ENCODE measurements at regions not wholly inside any gene's neighbourhood (a gene's known extent, or its start where the extent isn't known, plus 50 kb on each side); places are given as distances from the start of the nearest gene placed in this dataset.

DNA sequence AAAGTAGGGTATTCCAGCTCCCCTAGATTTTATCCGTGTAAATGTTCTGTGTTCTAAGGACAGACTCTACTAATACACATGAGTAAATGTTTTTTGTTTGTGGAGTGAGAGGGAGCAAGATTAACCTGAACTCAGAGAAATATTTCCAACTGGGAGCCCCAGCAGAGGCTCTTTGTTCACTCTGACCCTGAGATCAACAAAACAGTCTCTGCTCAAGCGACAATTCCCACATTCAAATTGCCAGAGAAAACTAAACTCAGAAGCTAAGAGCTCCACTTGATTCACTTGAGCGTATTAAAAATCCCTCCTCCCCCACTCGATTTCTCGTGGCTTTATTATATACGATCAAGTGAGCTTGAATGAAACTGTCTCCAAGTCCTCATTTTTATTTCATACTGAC lies 413.9 kb upstream of the JARID2 start:
- no peak overlapping the region for H3K4me3 ChIP-seq (replicated peaks in 1 of 3; ENCODE audit: insufficient read depth in 1 of 3, low read depth in 2 of 3, low read length in 3 of 3)
- no peak overlapping the region for H3K4me2 ChIP-seq (ENCODE audit: low read depth, low read length)
- H3K36me3 ChIP-seq (replicated peaks in 1 of 2; ENCODE audit: control insufficient read depth in 1 of 2, insufficient read depth in 2 of 2, low read length in 2 of 2), result no peaks in the 10 kb centered on the region
- H3K9ac ChIP-seq (ENCODE audit: insufficient read depth, low read depth, low read length), result no peak overlapping the region
- H3K27ac ChIP-seq (ENCODE audit: extremely low read length, insufficient read depth, low read length), result no peak overlapping the region
- BruUV-seq (replicated peaks), result no TSS peak
- H4K20me1 ChIP-seq (ENCODE audit: insufficient read depth, low read length), result no peaks in the 10 kb centered on the region
- H3K4me1 ChIP-seq (ENCODE audit: insufficient read depth, low read length), result no peaks in the 10 kb centered on the region
- DNase-seq (ENCODE audit: low spot score), result no peak
- peaks cover 0 to 5% of the 10 kb centered on the region in 2 experiments; a peak in 2 of 5 replicates for H3K27me3 ChIP-seq (ENCODE audit: control insufficient read depth in 1 of 2, insufficient read depth in 2 of 2, low read length in 2 of 2)
- ChIA-PET CTCF (ENCODE audit: low intra/inter-chr PET ratio, low total read pairs) (no interaction called here), POLR2A (no interaction called here)
- no peak for ATAC-seq
- H2AFZ ChIP-seq (ENCODE audit: low read length), result no peak overlapping the region
- intact Hi-C loops (cut with micrococcal nuclease; ENCODE audit: unreplicated experiment), result no loop called here
- WGBS (ENCODE audit: low lambda C conversion rate), result 22% methylated on average over 6 of the region's 6 CpGs
- H3K79me2 ChIP-seq (ENCODE audit: insufficient read depth, low read length), result no peaks in the 10 kb centered on the region
- H3K9me3 ChIP-seq (ENCODE audit: low read length), result no peaks in the 10 kb centered on the region
- no peak for FAIRE-seq
- in situ Hi-C loops (cut with HindIII; ENCODE audit: extremely low pct_ligation_motif_present, low pct_unique_long_range_greater_than_20kb), result no loop called here
- no peak for TF ChIP-seq ZNF431 (CRISPR knock-in tag; IDR thresholded peaks at IDR 0.05; ENCODE audit: borderline replicate concordance, low read depth)
- no peak for TF ChIP-seq KLF9 (CRISPR knock-in tag; IDR thresholded peaks at IDR 0.05; ENCODE audit: low read depth)
- TF ChIP-seq, protein P1, sequence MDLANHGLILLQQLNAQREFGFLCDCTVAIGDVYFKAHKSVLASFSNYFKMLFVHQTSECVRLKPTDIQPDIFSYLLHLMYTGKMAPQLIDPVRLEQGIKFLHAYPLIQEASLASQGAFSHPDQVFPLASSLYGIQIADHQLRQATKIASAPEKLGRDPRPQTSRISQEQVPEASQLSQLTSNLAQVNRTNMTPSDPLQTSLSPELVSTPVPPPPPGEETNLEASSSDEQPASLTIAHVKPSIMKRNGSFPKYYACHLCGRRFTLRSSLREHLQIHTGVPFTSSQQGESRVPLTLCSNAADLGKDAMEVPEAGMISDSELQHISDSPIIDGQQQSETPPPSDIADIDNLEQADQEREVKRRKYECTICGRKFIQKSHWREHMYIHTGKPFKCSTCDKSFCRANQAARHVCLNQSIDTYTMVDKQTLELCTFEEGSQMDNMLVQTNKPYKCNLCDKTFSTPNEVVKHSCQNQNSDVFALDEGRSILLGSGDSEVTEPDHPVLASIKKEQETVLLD (CRISPR knock-in tag; IDR thresholded peaks at IDR 0.05; ENCODE audit: low read depth), result no peak
- TF ChIP-seq HNRNPUL1 (IDR thresholded peaks at IDR 0.05; ENCODE audit: low read depth, low read length), result no peak
- TF ChIP-seq, protein P2, sequence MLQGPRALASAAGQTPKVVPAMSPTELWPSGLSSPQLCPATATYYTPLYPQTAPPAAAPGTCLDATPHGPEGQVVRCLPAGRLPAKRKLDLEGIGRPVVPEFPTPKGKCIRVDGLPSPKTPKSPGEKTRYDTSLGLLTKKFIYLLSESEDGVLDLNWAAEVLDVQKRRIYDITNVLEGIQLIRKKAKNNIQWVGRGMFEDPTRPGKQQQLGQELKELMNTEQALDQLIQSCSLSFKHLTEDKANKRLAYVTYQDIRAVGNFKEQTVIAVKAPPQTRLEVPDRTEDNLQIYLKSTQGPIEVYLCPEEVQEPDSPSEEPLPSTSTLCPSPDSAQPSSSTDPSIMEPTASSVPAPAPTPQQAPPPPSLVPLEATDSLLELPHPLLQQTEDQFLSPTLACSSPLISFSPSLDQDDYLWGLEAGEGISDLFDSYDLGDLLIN (CRISPR knock-in tag; IDR thresholded peaks at IDR 0.05; ENCODE audit: borderline replicate concordance), result no peak
- TF ChIP-seq DZIP1 (CRISPR knock-in tag; IDR thresholded peaks at IDR 0.05), result no peak
- TF ChIP-seq HDAC2 (CRISPR knock-in tag; IDR thresholded peaks at IDR 0.05), result no peak
- TF ChIP-seq SMARCC2 (IDR thresholded peaks at IDR 0.05), result no peak
- TF ChIP-seq BCL6 (CRISPR knock-in tag; IDR thresholded peaks at IDR 0.05), result no peak
- no peak for TF ChIP-seq STAG1 (CRISPR knock-in tag; IDR thresholded peaks at IDR 0.05)
- no peak for TF ChIP-seq HOXA3 (CRISPR knock-in tag; IDR thresholded peaks at IDR 0.05)
- no peak for TF ChIP-seq MED13 (CRISPR knock-in tag; IDR thresholded peaks at IDR 0.05)
- no peak for TF ChIP-seq SAP130 (CRISPR knock-in tag; IDR thresholded peaks at IDR 0.05; ENCODE audit: low read depth)
- TF ChIP-seq SNAI1 (CRISPR knock-in tag; IDR thresholded peaks at IDR 0.05; ENCODE audit: borderline replicate concordance), result no peak
- no peak for TF ChIP-seq RXRB (CRISPR knock-in tag; IDR thresholded peaks at IDR 0.05; ENCODE audit: borderline replicate concordance)
- TF ChIP-seq, protein P3, sequence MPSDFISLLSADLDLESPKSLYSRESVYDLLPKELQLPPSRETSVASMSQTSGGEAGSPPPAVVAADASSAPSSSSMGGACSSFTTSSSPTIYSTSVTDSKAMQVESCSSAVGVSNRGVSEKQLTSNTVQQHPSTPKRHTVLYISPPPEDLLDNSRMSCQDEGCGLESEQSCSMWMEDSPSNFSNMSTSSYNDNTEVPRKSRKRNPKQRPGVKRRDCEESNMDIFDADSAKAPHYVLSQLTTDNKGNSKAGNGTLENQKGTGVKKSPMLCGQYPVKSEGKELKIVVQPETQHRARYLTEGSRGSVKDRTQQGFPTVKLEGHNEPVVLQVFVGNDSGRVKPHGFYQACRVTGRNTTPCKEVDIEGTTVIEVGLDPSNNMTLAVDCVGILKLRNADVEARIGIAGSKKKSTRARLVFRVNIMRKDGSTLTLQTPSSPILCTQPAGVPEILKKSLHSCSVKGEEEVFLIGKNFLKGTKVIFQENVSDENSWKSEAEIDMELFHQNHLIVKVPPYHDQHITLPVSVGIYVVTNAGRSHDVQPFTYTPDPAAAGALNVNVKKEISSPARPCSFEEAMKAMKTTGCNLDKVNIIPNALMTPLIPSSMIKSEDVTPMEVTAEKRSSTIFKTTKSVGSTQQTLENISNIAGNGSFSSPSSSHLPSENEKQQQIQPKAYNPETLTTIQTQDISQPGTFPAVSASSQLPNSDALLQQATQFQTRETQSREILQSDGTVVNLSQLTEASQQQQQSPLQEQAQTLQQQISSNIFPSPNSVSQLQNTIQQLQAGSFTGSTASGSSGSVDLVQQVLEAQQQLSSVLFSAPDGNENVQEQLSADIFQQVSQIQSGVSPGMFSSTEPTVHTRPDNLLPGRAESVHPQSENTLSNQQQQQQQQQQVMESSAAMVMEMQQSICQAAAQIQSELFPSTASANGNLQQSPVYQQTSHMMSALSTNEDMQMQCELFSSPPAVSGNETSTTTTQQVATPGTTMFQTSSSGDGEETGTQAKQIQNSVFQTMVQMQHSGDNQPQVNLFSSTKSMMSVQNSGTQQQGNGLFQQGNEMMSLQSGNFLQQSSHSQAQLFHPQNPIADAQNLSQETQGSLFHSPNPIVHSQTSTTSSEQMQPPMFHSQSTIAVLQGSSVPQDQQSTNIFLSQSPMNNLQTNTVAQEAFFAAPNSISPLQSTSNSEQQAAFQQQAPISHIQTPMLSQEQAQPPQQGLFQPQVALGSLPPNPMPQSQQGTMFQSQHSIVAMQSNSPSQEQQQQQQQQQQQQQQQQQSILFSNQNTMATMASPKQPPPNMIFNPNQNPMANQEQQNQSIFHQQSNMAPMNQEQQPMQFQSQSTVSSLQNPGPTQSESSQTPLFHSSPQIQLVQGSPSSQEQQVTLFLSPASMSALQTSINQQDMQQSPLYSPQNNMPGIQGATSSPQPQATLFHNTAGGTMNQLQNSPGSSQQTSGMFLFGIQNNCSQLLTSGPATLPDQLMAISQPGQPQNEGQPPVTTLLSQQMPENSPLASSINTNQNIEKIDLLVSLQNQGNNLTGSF (CRISPR knock-in tag; IDR thresholded peaks at IDR 0.05), result no peak
- TF ChIP-seq KLF6 (CRISPR knock-in tag; IDR thresholded peaks at IDR 0.05), result no peak

Measured in HepG2 (cell line).